Suprapubic skin (tissue), 4 donors: ENCODE measurements at regions not wholly inside any gene's neighbourhood (a gene's known extent, or its start where the extent isn't known, plus 50 kb on each side); places are given as distances from the start of the nearest gene placed in this dataset.
"Not testable (repeated sequence)": the region's sequence is repeated elsewhere in the genome, so short reads cannot be mapped to it uniquely, and the experiment has no call there.

ENCODE experiments used
- DNase-seq, 2 donors: peaks; one replicate each; pipeline ENCODE4 v3.0.0-alpha.2; 2019; ENCODE audit warnings: low spot score in 2 of 2
- H3K27ac ChIP-seq: fragments of 200-600 bp; sonication (generic); one replicate; pipeline ENCODE4 v1.5.1; 2019
- H3K27me3 ChIP-seq: fragments of 200-600 bp; sonication (generic); one replicate; pipeline ENCODE4 v1.5.1; 2019
- H3K36me3 ChIP-seq: fragments of 200-600 bp; sonication (generic); one replicate; pipeline ENCODE4 v1.5.1; 2019
- H3K4me1 ChIP-seq: fragments of 200-600 bp; sonication (generic); one replicate; pipeline ENCODE4 v1.5.1; 2019
- H3K4me3 ChIP-seq: fragments of 200-600 bp; sonication (generic); one replicate; pipeline ENCODE4 v1.5.1; 2019; ENCODE audit warnings: mild to moderate bottlenecking
- H3K9me3 ChIP-seq: fragments of 200-600 bp; sonication (generic); one replicate; pipeline ENCODE4 v1.5.1; 2019
- EP300 ChIP-seq: sonication (generic); formaldehyde crosslinking; IDR thresholded peaks from one replicate; pipeline ENCODE4 v1.6.1; 2017; ENCODE audit warnings: antibody characterized with exemption
- POLR2A ChIP-seq, 2 donors: fragments of 450-650 bp; IDR thresholded peaks; one replicate each; pipeline ENCODE4 v1.6.1; 2017; ENCODE audit warnings: antibody characterized with exemption in 2 of 2, mild to moderate bottlenecking in 2 of 2, moderate library complexity in 2 of 2
- POLR2AphosphoS5 ChIP-seq, 3 donors: sonication (generic); formaldehyde crosslinking; IDR thresholded peaks; one replicate each; pipeline ENCODE4 v1.6.1; 2017; ENCODE audit warnings: antibody characterized with exemption in 3 of 3
- WGBS: methylation state at CpG from one replicate; pipeline ENCODE4 v1.1.5; 2018; 5-methylcytosine and 5-hydroxymethylcytosine counted together
- TF ChIP-seq, protein P1 (sequence below), 2 donors: fragments of 200-600 bp in 1 of 2; fragments of 450-650 bp in 1 of 2; sonication (generic) in 1 of 2; IDR thresholded peaks; one replicate each; pipeline ENCODE4 v1.5.1; 2016 to 2019; ENCODE audit warnings: antibody characterized with exemption in 2 of 2, mild to moderate bottlenecking in 1 of 2, moderate library complexity in 1 of 2

DNA sequence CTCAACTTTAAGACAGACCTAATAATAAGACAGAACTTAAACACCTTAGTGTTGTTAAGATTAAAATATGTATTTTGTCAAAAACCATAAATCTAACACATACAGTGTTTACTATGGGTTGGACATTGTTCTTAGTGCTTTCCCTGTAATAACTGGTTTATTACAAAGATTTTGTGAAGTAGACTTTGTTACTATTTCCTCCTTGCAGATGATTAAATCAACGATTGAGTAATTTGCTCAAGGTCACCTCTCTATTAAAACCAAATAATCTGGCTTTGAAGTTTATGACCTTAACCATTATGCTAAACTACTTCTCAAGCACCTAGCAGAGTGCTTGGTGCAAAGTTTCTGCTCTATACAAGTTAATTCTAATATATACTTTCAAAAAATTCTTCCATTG is 102.7 kb upstream of the FAM3C start:
- no peak for DNase-seq
- Histone ChIP-seq H3K4me3 (no peak overlapping the region), H3K27me3 (no peaks in the 10 kb centered on the region), H3K4me1 (no peaks in the 10 kb centered on the region), H3K36me3 (no peaks in the 10 kb centered on the region), H3K27ac (no peak overlapping the region), H3K9me3 (no peaks in the 10 kb centered on the region)
- WGBS: 66% methylated on average over 1 of the region's 1 CpG
- TF ChIP-seq EP300 (no peak), POLR2AphosphoS5 (IDR thresholded peaks at IDR 0.05) (no peak), POLR2A (IDR thresholded peaks at IDR 0.05) (no peak)
- TF ChIP-seq, protein P1, sequence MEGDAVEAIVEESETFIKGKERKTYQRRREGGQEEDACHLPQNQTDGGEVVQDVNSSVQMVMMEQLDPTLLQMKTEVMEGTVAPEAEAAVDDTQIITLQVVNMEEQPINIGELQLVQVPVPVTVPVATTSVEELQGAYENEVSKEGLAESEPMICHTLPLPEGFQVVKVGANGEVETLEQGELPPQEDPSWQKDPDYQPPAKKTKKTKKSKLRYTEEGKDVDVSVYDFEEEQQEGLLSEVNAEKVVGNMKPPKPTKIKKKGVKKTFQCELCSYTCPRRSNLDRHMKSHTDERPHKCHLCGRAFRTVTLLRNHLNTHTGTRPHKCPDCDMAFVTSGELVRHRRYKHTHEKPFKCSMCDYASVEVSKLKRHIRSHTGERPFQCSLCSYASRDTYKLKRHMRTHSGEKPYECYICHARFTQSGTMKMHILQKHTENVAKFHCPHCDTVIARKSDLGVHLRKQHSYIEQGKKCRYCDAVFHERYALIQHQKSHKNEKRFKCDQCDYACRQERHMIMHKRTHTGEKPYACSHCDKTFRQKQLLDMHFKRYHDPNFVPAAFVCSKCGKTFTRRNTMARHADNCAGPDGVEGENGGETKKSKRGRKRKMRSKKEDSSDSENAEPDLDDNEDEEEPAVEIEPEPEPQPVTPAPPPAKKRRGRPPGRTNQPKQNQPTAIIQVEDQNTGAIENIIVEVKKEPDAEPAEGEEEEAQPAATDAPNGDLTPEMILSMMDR (IDR thresholded peaks at IDR 0.05): no peak

- not testable (repeated sequence) for H3K27me3 ChIP-seq, H3K9me3 ChIP-seq, H3K36me3 ChIP-seq, H3K4me3 ChIP-seq, DNase-seq, H3K4me1 ChIP-seq, H3K27ac ChIP-seq
- WGBS: 79% methylated on average over 4 of the region's 4 CpGs
Observed at GRCh38 chr7:121497545-121497944, 101.4 kb upstream of the FAM3C start.

- H3K27ac ChIP-seq: no peak overlapping the region
- TF ChIP-seq EP300 (no peak), POLR2A (IDR thresholded peaks at IDR 0.05) (no peak), POLR2AphosphoS5 (IDR thresholded peaks at IDR 0.05) (no peak)
- TF ChIP-seq, protein P1 (IDR thresholded peaks at IDR 0.05): no peak
- DNase-seq: no peak
- no peaks in the 10 kb centered on the region for H3K27me3 ChIP-seq
- H3K4me1 ChIP-seq: no peaks in the 10 kb centered on the region
- H3K4me3 ChIP-seq: no peak overlapping the region
- H3K36me3 ChIP-seq: no peaks in the 10 kb centered on the region
- H3K9me3 ChIP-seq: no peaks in the 10 kb centered on the region
Observed at GRCh38 chr7:121494516-121494915, 98.4 kb upstream of the FAM3C start.

- no peaks in the 10 kb centered on the region for H3K27me3 ChIP-seq
- TF ChIP-seq EP300 (no peak), POLR2A (IDR thresholded peaks at IDR 0.05) (no peak), POLR2AphosphoS5 (IDR thresholded peaks at IDR 0.05) (no peak)
- TF ChIP-seq, protein P1 (IDR thresholded peaks at IDR 0.05): no peak
- 79% methylated on average over 1 of the region's 1 CpG for WGBS
- no peak overlapping the region for H3K27ac ChIP-seq
- H3K4me3 ChIP-seq: no peak overlapping the region
- DNase-seq: no peak
- no peaks in the 10 kb centered on the region for H3K36me3 ChIP-seq
- no peaks in the 10 kb centered on the region for H3K4me1 ChIP-seq
- no peaks in the 10 kb centered on the region for H3K9me3 ChIP-seq
Observed at GRCh38 chr7:121493553-121493952, 97.4 kb upstream of the FAM3C start.

- Histone ChIP-seq H3K27ac (no peak overlapping the region), H3K27me3 (no peaks in the 10 kb centered on the region), H3K36me3 (no peaks in the 10 kb centered on the region), H3K4me3 (no peak overlapping the region), H3K4me1 (peaks cover 10% of the 10 kb centered on the region), H3K9me3 (no peaks in the 10 kb centered on the region)
- no peak for DNase-seq
- TF ChIP-seq, protein P1 (IDR thresholded peaks at IDR 0.05): no peak
- WGBS: 54% methylated on average over 5 of the region's 5 CpGs
Observed at GRCh38 chr7:121490309-121490708, 94.2 kb upstream of the FAM3C start.

DNA sequence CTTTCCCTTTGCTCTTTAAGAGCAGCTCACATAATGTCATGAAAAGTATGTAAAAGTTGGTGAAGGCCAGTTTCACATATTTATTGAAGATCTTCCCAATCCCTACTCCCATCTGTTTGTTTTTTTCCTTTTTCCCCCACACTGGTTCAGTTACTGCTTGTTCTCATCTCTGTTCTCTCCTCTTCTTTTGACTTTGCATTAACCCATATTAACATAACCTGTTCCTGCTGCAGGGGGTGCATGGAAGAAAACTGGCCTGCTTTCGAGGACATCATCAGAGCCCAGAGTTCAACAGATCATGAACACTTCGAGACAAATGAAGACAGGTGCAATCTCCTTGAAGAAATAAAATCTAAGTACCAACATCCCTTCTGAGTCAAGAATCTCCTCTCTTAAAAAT is 93.3 kb upstream of the FAM3C start:
- H3K4me3 ChIP-seq: no peak overlapping the region

More for the DNA sequence above, 93.3 kb upstream of the FAM3C start:
- no peak overlapping the region for H3K27ac ChIP-seq
- no peaks in the 10 kb centered on the region for H3K27me3 ChIP-seq
- H3K9me3 ChIP-seq: no peaks in the 10 kb centered on the region
- no peak for DNase-seq
- no peaks in the 10 kb centered on the region for H3K36me3 ChIP-seq
- WGBS: 82% methylated on average over 2 of the region's 2 CpGs
- peaks cover 19% of the 10 kb centered on the region for H3K4me1 ChIP-seq
- TF ChIP-seq EP300 (no peak), POLR2AphosphoS5 (IDR thresholded peaks at IDR 0.05) (no peak), POLR2A (IDR thresholded peaks at IDR 0.05) (no peak)
- TF ChIP-seq, protein P1 (IDR thresholded peaks at IDR 0.05): no peak
